AG04450 (cell line): ENCODE measurements at regions not wholly inside any gene's neighbourhood (a gene's known extent, or its start where the extent isn't known, plus 50 kb on each side); places are given as distances from the start of the nearest gene placed in this dataset.

Source experiments
- CTCF ChIA-PET: fragments of 300-600, 350-600 bp; formaldehyde crosslinking; extraction: SDS; loops from one replicate; lab custom pipeline; 2022; ENCODE audit warnings: antibody characterized with exemption, inconsistent platforms; lab: Charles Lee
- POLR2A ChIA-PET: fragments of 350-600 bp; formaldehyde crosslinking; extraction: SDS; loops from one replicate; lab custom pipeline; 2021; ENCODE audit warnings: antibody characterized with exemption, inconsistent platforms; lab: Yijun Ruan, JAX
- DNase-seq: peaks from one replicate; pipeline ENCODE4 v3.0.0-alpha.2; 2011; ENCODE audit warnings: low read depth, low spot score
- H3K27ac ChIP-seq: one replicate; pipeline ENCODE4 v1.5.1; 2012; ENCODE audit warnings: low read depth, low read length, control low read depth
- H3K27me3 ChIP-seq: one replicate; pipeline ENCODE4 v1.6.0; 2012; ENCODE audit warnings: low read length; ENCODE audit not compliant: control insufficient read depth, insufficient read depth
- H3K4me3 ChIP-seq: 2 replicates; pipeline ENCODE4 v1.5.1; 2011; ENCODE audit warnings: mild to moderate bottlenecking, low read depth, low read length, control low read depth
- H3K9me3 ChIP-seq: 2 replicates; pipeline ENCODE4 v1.5.1; 2012; ENCODE audit warnings: low read length; ENCODE audit not compliant: control insufficient read depth, insufficient read depth
- TF ChIP-seq, protein P1 (sequence below): IDR thresholded peaks from 2 replicates; pipeline ENCODE4 v1.5.1; 2011; ENCODE audit warnings: low read depth, low read length, control low read depth, inconsistent platforms

DNA sequence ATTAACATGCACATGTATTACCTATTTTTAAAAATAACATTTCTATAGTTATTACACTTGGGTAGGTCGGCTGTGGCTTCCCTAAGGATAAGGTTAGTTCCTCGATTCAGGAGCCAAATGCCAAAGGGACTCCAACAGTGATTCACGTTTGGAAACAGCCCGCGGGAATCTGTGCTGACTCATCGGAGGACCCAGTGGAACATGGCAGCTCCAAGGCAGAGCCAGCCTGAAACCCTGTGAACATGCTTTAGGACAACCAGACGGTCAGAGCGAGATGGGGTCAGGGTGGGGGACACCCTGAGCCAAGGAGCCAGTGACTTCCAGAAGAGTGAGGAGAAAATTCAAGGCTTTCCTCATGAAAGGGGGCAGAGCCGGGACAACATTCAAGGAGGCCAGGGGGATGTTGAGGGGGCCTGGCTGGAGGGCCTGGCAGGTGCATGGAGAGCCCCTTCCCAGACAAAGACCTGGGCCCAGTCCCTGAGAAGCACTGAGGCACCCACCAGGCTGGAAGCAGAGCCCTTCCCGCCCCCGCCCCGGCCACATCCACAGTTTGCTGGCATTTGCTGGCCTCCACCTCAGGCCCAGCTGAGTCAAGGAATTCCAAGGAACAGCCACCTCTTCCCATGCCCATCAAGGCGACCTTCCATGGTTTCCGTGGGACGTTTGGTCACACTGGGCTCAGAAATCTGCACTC lies 133.2 kb downstream of the SNX5 start:
- no peak for DNase-seq
- H3K27me3 ChIP-seq = no peaks in the 10 kb centered on the region
- TF ChIP-seq, protein P1, sequence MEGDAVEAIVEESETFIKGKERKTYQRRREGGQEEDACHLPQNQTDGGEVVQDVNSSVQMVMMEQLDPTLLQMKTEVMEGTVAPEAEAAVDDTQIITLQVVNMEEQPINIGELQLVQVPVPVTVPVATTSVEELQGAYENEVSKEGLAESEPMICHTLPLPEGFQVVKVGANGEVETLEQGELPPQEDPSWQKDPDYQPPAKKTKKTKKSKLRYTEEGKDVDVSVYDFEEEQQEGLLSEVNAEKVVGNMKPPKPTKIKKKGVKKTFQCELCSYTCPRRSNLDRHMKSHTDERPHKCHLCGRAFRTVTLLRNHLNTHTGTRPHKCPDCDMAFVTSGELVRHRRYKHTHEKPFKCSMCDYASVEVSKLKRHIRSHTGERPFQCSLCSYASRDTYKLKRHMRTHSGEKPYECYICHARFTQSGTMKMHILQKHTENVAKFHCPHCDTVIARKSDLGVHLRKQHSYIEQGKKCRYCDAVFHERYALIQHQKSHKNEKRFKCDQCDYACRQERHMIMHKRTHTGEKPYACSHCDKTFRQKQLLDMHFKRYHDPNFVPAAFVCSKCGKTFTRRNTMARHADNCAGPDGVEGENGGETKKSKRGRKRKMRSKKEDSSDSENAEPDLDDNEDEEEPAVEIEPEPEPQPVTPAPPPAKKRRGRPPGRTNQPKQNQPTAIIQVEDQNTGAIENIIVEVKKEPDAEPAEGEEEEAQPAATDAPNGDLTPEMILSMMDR = no peak
- ChIA-PET POLR2A (interaction anchor here (1.7 to 2.1 kb wide), 3 partner anchors 8 to 153 kb away, joined by 5 to 19 read pairs (median 14); partner anchors contain the start of gene RRBP1), CTCF (no interaction called here)
- peaks cover 2% of the 10 kb centered on the region; the same call in 1 of the 2 replicates for H3K9me3 ChIP-seq
- H3K4me3 ChIP-seq = no peak overlapping the region
- peak overlapping the region; percentile 95 for H3K27ac ChIP-seq

DNA sequence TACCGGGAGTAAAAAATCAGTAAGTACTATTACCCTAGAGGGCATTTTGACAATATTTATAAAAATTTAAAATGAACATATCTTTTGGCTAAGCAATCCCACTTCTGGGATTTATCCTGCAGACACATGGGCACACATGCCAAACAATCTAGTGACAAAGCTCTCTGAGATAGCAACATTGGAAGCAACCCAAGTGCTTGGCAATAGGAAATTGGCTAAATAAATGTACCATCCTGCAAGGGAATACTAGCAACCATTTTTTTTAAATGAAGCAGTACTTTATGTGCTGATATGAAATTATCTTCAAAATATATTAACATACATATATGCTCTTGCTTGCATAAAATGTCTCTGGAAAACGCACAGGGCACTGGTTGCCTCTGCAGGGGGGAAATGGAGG lies 133.8 kb downstream of the SNX5 start:
- POLR2A ChIA-PET = interaction anchor here (1.7 kb wide), 1 partner anchor 9 kb away, joined by 5 read pairs; no protein-coding TSS in a partner anchor
- CTCF ChIA-PET = no interaction called here
- DNase-seq = no peak
- Histone ChIP-seq H3K4me3 (no peak overlapping the region), H3K27me3 (no peaks in the 10 kb centered on the region), H3K27ac (no peak overlapping the region), H3K9me3 (no peaks in the 10 kb centered on the region)
- TF ChIP-seq, protein P1 = no peak

DNA sequence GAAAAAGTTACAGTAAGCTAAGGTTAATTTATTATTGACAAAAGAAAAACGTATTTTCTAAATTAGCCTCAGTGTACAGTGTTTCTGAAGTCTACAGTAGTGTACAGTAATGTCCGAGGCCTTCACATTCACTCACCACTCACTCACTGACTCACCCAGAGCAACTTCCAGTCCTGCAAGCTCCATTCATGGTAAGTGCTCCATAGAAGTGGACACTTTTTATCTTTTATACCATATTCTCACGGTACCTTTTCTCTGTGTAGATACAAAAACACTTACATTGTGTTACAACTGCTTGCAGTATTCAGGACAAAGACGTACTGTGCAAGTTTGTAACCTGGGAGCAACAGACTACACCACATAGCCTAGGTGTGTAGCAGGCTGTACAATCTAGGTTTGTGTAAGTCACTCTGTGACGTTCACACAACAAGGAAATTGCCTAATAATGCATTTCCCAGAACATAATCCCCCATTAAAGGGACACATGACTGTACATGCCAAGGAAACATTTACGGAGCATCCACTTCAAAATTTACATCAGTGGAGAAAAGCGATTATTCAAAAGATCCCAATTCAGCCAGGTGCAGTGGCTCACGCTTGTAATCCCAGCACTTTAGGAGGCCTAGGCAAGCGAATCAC lies 133.4 kb downstream of the BANF2 start:
- Histone ChIP-seq H3K27ac (no peak overlapping the region), H3K9me3 (no peaks in the 10 kb centered on the region), H3K4me3 (no peak overlapping the region), H3K27me3 (no peaks in the 10 kb centered on the region)
- TF ChIP-seq, protein P1 = no peak
- CTCF ChIA-PET = interaction anchor here (0.8 kb wide), 1 partner anchor 150 kb away, joined by 3 read pairs; no protein-coding TSS in a partner anchor
- no peak for DNase-seq
- POLR2A ChIA-PET = interaction anchor here (1.5 kb wide), 1 partner anchor 151 kb away, joined by 5 read pairs; the partner anchor contains the start of gene RRBP1

DNA sequence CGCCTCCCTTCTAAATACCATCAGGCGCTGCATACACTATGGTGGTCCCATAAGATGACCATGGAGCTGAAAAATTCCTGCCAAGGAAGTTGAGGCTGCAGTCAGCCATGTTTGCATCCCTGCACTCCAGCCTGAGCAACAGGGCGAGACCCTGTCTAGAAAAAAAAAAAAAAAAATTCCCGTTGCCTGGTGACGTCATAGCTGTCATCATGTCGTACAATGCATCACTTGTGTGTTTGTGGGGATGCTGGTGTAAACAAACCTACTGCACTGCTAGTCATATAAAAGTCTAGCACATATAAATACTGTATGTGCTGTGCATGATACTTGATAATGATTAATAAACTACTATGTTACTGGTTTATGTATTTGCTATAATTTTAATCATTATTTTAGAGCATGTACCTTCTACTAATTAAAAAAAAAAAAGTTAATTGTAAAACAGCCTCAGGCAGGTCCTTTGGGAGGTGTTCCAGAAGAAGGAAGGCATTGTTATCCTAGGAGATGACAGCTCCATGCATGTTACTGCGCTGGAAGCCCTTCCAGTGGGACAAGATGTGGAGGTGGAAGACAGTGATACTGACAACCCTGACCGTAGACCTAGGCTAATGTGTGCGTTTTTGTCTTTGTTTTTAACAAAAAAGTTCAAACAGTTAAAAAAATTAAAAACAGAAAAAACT lies 132.6 kb downstream of the BANF2 start:
- ChIA-PET CTCF (interaction anchor here (0.7 to 0.8 kb wide), 2 partner anchors 21 to 150 kb away, joined by 3 read pairs; no protein-coding TSS in a partner anchor), POLR2A (interaction anchor here (1.5 kb wide), 1 partner anchor 150 kb away, joined by 5 read pairs; the partner anchor contains the start of gene RRBP1)
- Histone ChIP-seq H3K27me3 (no peaks in the 10 kb centered on the region), H3K4me3 (no peak overlapping the region), H3K27ac (no peak overlapping the region), H3K9me3 (no peaks in the 10 kb centered on the region)
- TF ChIP-seq, protein P1 = no peak
- DNase-seq = no peak
